Thoracic aorta (tissue), 2 donors: ENCODE measurements at regions not wholly inside any gene's neighbourhood (a gene's known extent, or its start where the extent isn't known, plus 50 kb on each side); places are given as distances from the start of the nearest gene placed in this dataset.

ENCODE experiments used
- ATAC-seq: fragments of 150-250 bp; one replicate; pipeline ENCODE4 v1.8.0; 2017; ENCODE audit warnings: low read depth; ENCODE audit not compliant: insufficient number of reproducible peaks, low FRiP score
- DNase-seq: peaks from one replicate; pipeline ENCODE4 v3.0.0-alpha.2; 2020; ENCODE audit warnings: low spot score
- H3K27ac ChIP-seq, 2 donors: fragments of 200-600 bp; sonication (generic); 1 replicate in 1 of 2; 2 replicates in 1 of 2; pipeline ENCODE4 v1.5.1; 2016; ENCODE audit warnings: mild to moderate bottlenecking in 2 of 2, moderate library complexity in 2 of 2
- H3K27me3 ChIP-seq: fragments of 200-600 bp; sonication (generic); replicated peaks from 2 replicates; pipeline ENCODE4 v1.6.0; 2016; ENCODE audit warnings: mild to moderate bottlenecking; ENCODE audit not compliant: insufficient read depth
- H3K36me3 ChIP-seq: fragments of 200-600 bp; sonication (generic); one replicate; pipeline ENCODE4 v1.5.1; 2016
- H3K4me1 ChIP-seq, 2 donors: fragments of 200-600 bp; sonication (generic); 1 replicate in 1 of 2; 2 replicates in 1 of 2; pipeline versions ENCODE4 v1.5.1 to v1.6.0; 2016; ENCODE audit warnings: low read depth in 2 of 2, mild to moderate bottlenecking in 1 of 2; ENCODE audit not compliant: control insufficient read depth in 1 of 2
- H3K4me3 ChIP-seq: fragments of 200-600 bp; sonication (generic); 2 replicates; pipeline ENCODE4 v1.5.1; 2016; ENCODE audit warnings: mild to moderate bottlenecking
- H3K9me3 ChIP-seq: fragments of 200-600 bp; sonication (generic); 2 replicates; pipeline ENCODE4 v1.5.1; 2016
- TF ChIP-seq, protein P1 (sequence below): fragments of 200-600 bp; sonication (generic); IDR thresholded peaks from one replicate; pipeline ENCODE4 v1.5.1; 2019; ENCODE audit warnings: antibody characterized with exemption

DNA sequence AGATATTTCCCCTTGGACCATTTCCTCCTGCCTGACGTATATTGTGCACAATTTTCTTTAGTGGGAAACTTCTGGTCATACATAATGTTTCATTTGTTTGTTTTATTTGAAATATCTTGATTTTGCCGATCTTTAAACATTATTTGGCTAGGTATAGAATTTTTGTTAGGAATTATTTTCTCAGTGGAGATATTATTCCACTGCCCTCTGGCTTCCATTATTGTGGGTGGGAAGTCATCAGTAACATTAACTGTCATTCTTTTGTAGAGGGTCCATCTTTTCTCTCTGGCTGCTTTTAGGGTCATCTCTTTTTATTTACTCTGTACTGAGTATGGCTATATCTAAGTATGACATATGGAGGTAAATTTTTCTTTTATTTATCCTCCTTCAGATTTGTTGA is 135.5 kb upstream of the LIPC start:
- Histone ChIP-seq H3K4me3 (no peak overlapping the region), H3K36me3 (no peaks in the 10 kb centered on the region), H3K4me1 (no peaks in the 10 kb centered on the region), H3K9me3 (no peaks in the 10 kb centered on the region), H3K27ac (no peak overlapping the region), H3K27me3 (no peaks in the 10 kb centered on the region)
- ATAC-seq (no peak), DNase-seq (no peak)
- TF ChIP-seq, protein P1, sequence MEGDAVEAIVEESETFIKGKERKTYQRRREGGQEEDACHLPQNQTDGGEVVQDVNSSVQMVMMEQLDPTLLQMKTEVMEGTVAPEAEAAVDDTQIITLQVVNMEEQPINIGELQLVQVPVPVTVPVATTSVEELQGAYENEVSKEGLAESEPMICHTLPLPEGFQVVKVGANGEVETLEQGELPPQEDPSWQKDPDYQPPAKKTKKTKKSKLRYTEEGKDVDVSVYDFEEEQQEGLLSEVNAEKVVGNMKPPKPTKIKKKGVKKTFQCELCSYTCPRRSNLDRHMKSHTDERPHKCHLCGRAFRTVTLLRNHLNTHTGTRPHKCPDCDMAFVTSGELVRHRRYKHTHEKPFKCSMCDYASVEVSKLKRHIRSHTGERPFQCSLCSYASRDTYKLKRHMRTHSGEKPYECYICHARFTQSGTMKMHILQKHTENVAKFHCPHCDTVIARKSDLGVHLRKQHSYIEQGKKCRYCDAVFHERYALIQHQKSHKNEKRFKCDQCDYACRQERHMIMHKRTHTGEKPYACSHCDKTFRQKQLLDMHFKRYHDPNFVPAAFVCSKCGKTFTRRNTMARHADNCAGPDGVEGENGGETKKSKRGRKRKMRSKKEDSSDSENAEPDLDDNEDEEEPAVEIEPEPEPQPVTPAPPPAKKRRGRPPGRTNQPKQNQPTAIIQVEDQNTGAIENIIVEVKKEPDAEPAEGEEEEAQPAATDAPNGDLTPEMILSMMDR: no peak

- TF ChIP-seq, protein P1: no peak
- H3K4me1 ChIP-seq: no peaks in the 10 kb centered on the region
- no peaks in the 10 kb centered on the region for H3K36me3 ChIP-seq
- ATAC-seq: no peak
- H3K27ac ChIP-seq: no peak overlapping the region
- DNase-seq: no peak
- H3K4me3 ChIP-seq: no peak overlapping the region
- no peaks in the 10 kb centered on the region for H3K27me3 ChIP-seq
- H3K9me3 ChIP-seq: no peaks in the 10 kb centered on the region
Measured at GRCh38 chr15:58297639-58298038, 134.2 kb upstream of the LIPC start.

DNA sequence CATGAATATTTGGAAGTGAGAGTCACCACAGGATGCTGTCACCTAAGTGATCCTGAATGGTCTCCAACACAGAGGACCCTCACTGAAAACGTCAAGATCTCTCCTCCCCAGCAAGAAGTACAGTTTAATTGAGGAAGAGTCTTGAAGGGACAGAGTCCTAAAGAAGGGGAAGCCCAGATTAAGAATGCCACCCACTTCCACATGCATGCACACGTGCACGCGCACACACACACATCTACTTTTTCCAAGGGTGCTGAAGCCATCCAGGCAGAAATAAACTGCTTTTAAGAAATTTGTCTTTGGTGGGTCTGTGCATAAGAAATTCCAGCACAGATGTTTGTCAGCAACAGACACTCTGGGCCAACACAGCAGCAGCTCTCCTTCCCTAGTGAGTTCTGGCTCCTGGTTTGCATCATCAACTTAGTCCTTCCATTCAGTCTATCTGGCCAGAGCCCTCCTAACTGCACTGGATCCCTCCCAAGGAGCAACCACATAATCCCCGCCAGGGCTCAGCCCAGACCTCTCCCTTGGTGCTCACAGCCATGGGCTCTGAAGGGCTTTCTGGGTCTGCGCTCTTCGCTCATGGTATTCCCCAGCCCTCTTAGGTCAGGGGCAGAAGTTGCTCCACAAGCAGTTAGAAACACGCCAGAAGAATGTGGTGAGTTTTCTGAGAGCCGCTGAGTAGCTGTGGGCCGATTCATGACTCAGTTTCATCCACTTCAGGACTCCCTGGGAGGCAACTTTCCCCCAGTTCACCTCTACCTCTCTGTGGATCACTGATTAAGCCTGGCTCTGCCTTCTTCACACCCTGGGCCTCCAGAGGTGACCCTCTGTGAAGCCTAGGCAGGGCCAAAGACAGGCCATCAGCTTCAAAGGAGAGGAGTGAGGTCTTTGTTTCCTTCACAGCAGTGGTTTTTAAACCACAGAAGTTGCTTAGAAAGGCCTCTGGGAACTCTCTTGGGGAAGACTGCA is 132.6 kb upstream of the LIPC start:
- Histone ChIP-seq H3K9me3 (no peaks in the 10 kb centered on the region), H3K27ac (no peak overlapping the region), H3K36me3 (no peaks in the 10 kb centered on the region), H3K4me1 (no peaks in the 10 kb centered on the region), H3K27me3 (no peaks in the 10 kb centered on the region), H3K4me3 (no peak overlapping the region)
- DNase-seq (no peak), ATAC-seq (no peak)
- TF ChIP-seq, protein P1: no peak

GRCh38 chr15:58302832-58303231 is 129.0 kb upstream of the LIPC start:
- no peaks in the 10 kb centered on the region for H3K27me3 ChIP-seq
- peaks cover 0 to 4% of the 10 kb centered on the region in 2 donors for H3K4me1 ChIP-seq
- no peak for DNase-seq
- no peak for ATAC-seq
- H3K36me3 ChIP-seq: no peaks in the 10 kb centered on the region
- no peaks in the 10 kb centered on the region for H3K9me3 ChIP-seq
- no peak overlapping the region for H3K4me3 ChIP-seq
- TF ChIP-seq, protein P1: no peak
- no peak overlapping the region for H3K27ac ChIP-seq

GRCh38 chr15:58303236-58303635 is 128.6 kb upstream of the LIPC start:
- no peak overlapping the region for H3K4me3 ChIP-seq
- no peak for ATAC-seq
- H3K4me1 ChIP-seq: peaks cover 0 to 4% of the 10 kb centered on the region in 2 donors
- H3K9me3 ChIP-seq: no peaks in the 10 kb centered on the region
- no peaks in the 10 kb centered on the region for H3K27me3 ChIP-seq
- TF ChIP-seq, protein P1: no peak
- no peak for DNase-seq
- H3K36me3 ChIP-seq: no peaks in the 10 kb centered on the region
- H3K27ac ChIP-seq: no peak overlapping the region
